Mesenchymal stem cell (in vitro differentiated cells and primary cell): ENCODE measurements at regions not wholly inside any gene's neighbourhood (a gene's known extent, or its start where the extent isn't known, plus 50 kb on each side); places are given as distances from the start of the nearest gene placed in this dataset.

Source experiments
- DNase-seq: peaks from one replicate; pipeline ENCODE4 v3.0.0-alpha.2; 2013
- H2AFZ ChIP-seq: one replicate; pipeline ENCODE4 v1.6.1; 2013; ENCODE audit warnings: low read depth, mild to moderate bottlenecking, control low read depth, inconsistent platforms, low read length, moderate library complexity
- H2AK5ac ChIP-seq: 2 replicates; pipeline ENCODE4 v1.6.1; 2013; ENCODE audit warnings: low read length, moderate library complexity, mild to moderate bottlenecking, inconsistent platforms; ENCODE audit not compliant: severe bottlenecking
- H2BK120ac ChIP-seq: one replicate; pipeline ENCODE4 v1.6.1; 2013; ENCODE audit warnings: low read depth, mild to moderate bottlenecking, inconsistent platforms, low read length, moderate library complexity
- H2BK12ac ChIP-seq, 2 experiments: one replicate each; pipeline ENCODE4 v1.6.1; 2013; ENCODE audit warnings: inconsistent platforms in 2 of 2, low read length in 2 of 2, mild to moderate bottlenecking in 2 of 2, moderate library complexity in 2 of 2, control low read depth in 1 of 2
- H2BK15ac ChIP-seq: one replicate; pipeline ENCODE4 v1.6.1; 2013; ENCODE audit warnings: mild to moderate bottlenecking, low read depth, inconsistent platforms; ENCODE audit not compliant: poor library complexity, severe bottlenecking
- H2BK5ac ChIP-seq: 2 replicates; pipeline ENCODE4 v1.6.1; 2013; ENCODE audit warnings: low read depth, mild to moderate bottlenecking, low read length, control low read depth, inconsistent platforms; ENCODE audit not compliant: poor library complexity, severe bottlenecking
- H3K14ac ChIP-seq, 2 experiments: one replicate each; pipeline ENCODE4 v1.6.1; 2013; ENCODE audit warnings: inconsistent platforms in 2 of 2, low read length in 2 of 2, control low read depth in 1 of 2, mild to moderate bottlenecking in 1 of 2, moderate library complexity in 1 of 2
- H3K18ac ChIP-seq, 2 experiments: one replicate each; pipeline ENCODE4 v1.6.1; 2013; ENCODE audit warnings: inconsistent platforms in 2 of 2, low read length in 2 of 2, control low read depth in 1 of 2, low read depth in 1 of 2, mild to moderate bottlenecking in 1 of 2
- H3K23ac ChIP-seq, 2 experiments: one replicate each; pipeline ENCODE4 v1.6.1; 2013; ENCODE audit warnings: inconsistent platforms in 2 of 2, low read length in 2 of 2, mild to moderate bottlenecking in 2 of 2, moderate library complexity in 2 of 2, control low read depth in 1 of 2
- H3K27ac ChIP-seq: 2 replicates; pipeline ENCODE4 v1.5.1; 2013; ENCODE audit warnings: mild to moderate bottlenecking, moderate library complexity, low read length, control low read depth, inconsistent platforms; ENCODE audit not compliant: poor library complexity, severe bottlenecking
- H3K27me3 ChIP-seq, 2 experiments: 2 replicates each; pipeline versions ENCODE4 v1.6.1 to v1.7.0; 2013; ENCODE audit warnings: low read length in 2 of 2, mild to moderate bottlenecking in 2 of 2, moderate library complexity in 2 of 2, control low read depth in 1 of 2, inconsistent platforms in 1 of 2; ENCODE audit not compliant: control insufficient read depth in 1 of 2, insufficient read depth in 1 of 2
- H3K36me3 ChIP-seq, 2 experiments: 2 replicates each; pipeline versions ENCODE4 v1.6.1 to v1.7.0; 2013; ENCODE audit warnings: low read length in 2 of 2, control low read depth in 1 of 2, inconsistent platforms in 1 of 2, low read depth in 1 of 2, mild to moderate bottlenecking in 1 of 2; ENCODE audit not compliant: insufficient read depth in 2 of 2, control insufficient read depth in 1 of 2
- H3K4ac ChIP-seq, 2 experiments: one replicate each; pipeline ENCODE4 v1.6.1; 2013; ENCODE audit warnings: inconsistent platforms in 2 of 2, low read length in 2 of 2, mild to moderate bottlenecking in 2 of 2, moderate library complexity in 2 of 2, control low read depth in 1 of 2, low read depth in 1 of 2
- H3K4me1 ChIP-seq: 2 replicates; pipeline ENCODE4 v1.6.1; 2013; ENCODE audit warnings: low read depth, low read length, control low read depth; ENCODE audit not compliant: control insufficient read depth, insufficient read depth
- H3K4me2 ChIP-seq: 2 replicates; pipeline ENCODE4 v1.6.1; 2013; ENCODE audit warnings: low read length, mild to moderate bottlenecking, inconsistent platforms; ENCODE audit not compliant: poor library complexity, severe bottlenecking
- H3K4me3 ChIP-seq, 2 experiments: 2 replicates each; pipeline versions ENCODE4 v1.5.1 to v1.7.0; 2013; ENCODE audit warnings: low read length in 2 of 2, mild to moderate bottlenecking in 2 of 2, control low read depth in 1 of 2, low read depth in 1 of 2; ENCODE audit not compliant: insufficient read depth in 1 of 2
- H3K79me1 ChIP-seq: replicated peaks from 2 replicates; pipeline ENCODE4 v1.6.1; 2013; ENCODE audit warnings: mild to moderate bottlenecking, control low read depth, low read length, inconsistent platforms; ENCODE audit not compliant: poor library complexity, severe bottlenecking
- H3K9ac ChIP-seq: 2 replicates; pipeline ENCODE4 v1.7.0; 2013; ENCODE audit warnings: mild to moderate bottlenecking, low read length, moderate library complexity
- H3K9me3 ChIP-seq: 2 replicates; pipeline ENCODE4 v1.7.0; 2013; ENCODE audit warnings: mild to moderate bottlenecking, low read length; ENCODE audit not compliant: control insufficient read depth
- H4K8ac ChIP-seq: one replicate; pipeline ENCODE4 v1.6.1; 2013; ENCODE audit warnings: inconsistent platforms, mild to moderate bottlenecking, low read length, moderate library complexity
- H4K91ac ChIP-seq: one replicate; pipeline ENCODE4 v1.6.1; 2013; ENCODE audit warnings: mild to moderate bottlenecking, low read length, inconsistent platforms
- WGBS: methylation state at CpG from one replicate; pipeline ENCODE4 v1.1.7; 2013; ENCODE audit warnings: mixed read lengths; 5-methylcytosine and 5-hydroxymethylcytosine counted together

GRCh38 chr2:13942111-13942510 lies 690.4 kb upstream of the LRATD1 start:
- no peak overlapping the region for H2BK15ac ChIP-seq
- no peak overlapping the region for H2BK5ac ChIP-seq
- no peak overlapping the region for H4K91ac ChIP-seq
- no peak overlapping the region for H2BK12ac ChIP-seq
- no peak overlapping the region for H3K4me3 ChIP-seq
- no peak overlapping the region for H3K18ac ChIP-seq
- WGBS, result 61% methylated on average over 2 of the region's 2 CpGs
- no peak overlapping the region for H2BK120ac ChIP-seq
- no peak for DNase-seq
- no peaks in the 10 kb centered on the region for H3K4me1 ChIP-seq
- H3K79me1 ChIP-seq, result no peaks in the 10 kb centered on the region
- H3K4ac ChIP-seq, result no peak overlapping the region
- H3K9me3 ChIP-seq, result peaks cover 2% of the 10 kb centered on the region
- H3K27me3 ChIP-seq, result no peaks in the 10 kb centered on the region
- H4K8ac ChIP-seq, result no peak overlapping the region
- H3K9ac ChIP-seq, result no peak overlapping the region
- no peak overlapping the region for H3K23ac ChIP-seq
- no peak overlapping the region for H2AK5ac ChIP-seq
- no peaks in the 10 kb centered on the region for H3K36me3 ChIP-seq
- no peak overlapping the region for H3K27ac ChIP-seq
- H3K4me2 ChIP-seq, result no peak overlapping the region
- H3K14ac ChIP-seq, result no peak overlapping the region
- H2AFZ ChIP-seq, result no peak overlapping the region

GRCh38 chr2:13950761-13951160 lies 681.8 kb upstream of the LRATD1 start:
- Histone ChIP-seq H4K8ac (no peak overlapping the region), H3K4me1 (no peaks in the 10 kb centered on the region), H3K4me2 (no peak overlapping the region), H3K9ac (no peak overlapping the region), H3K18ac (no peak overlapping the region), H2AK5ac (no peak overlapping the region), H3K4ac (no peak overlapping the region), H3K4me3 (no peak overlapping the region), H3K79me1 (no peaks in the 10 kb centered on the region), H2BK5ac (no peak overlapping the region), H2AFZ (no peak overlapping the region), H4K91ac (no peak overlapping the region), H3K9me3 (peaks cover 8% of the 10 kb centered on the region), H2BK15ac (no peak overlapping the region), H3K27ac (no peak overlapping the region), H2BK120ac (no peak overlapping the region), H3K36me3 (no peaks in the 10 kb centered on the region), H2BK12ac (no peak overlapping the region), H3K14ac (no peak overlapping the region), H3K27me3 (no peaks in the 10 kb centered on the region), H3K23ac (no peak overlapping the region)
- no CpG with 5 or more reads among the region's 2 CpGs for WGBS
- no peak for DNase-seq

GRCh38 chr2:13968811-13969210 lies 663.7 kb upstream of the LRATD1 start:
- no peak overlapping the region for H3K4me2 ChIP-seq
- H3K14ac ChIP-seq, result no peak overlapping the region
- H2BK12ac ChIP-seq, result no peak overlapping the region
- no peaks in the 10 kb centered on the region for H3K9me3 ChIP-seq
- H2BK5ac ChIP-seq, result no peak overlapping the region
- no peak for DNase-seq
- no peaks in the 10 kb centered on the region for H3K4me1 ChIP-seq
- no peak overlapping the region for H3K4me3 ChIP-seq
- WGBS, result 62% methylated on average over 2 of the region's 2 CpGs
- no peak overlapping the region for H3K18ac ChIP-seq
- no peaks in the 10 kb centered on the region for H3K27me3 ChIP-seq
- no peaks in the 10 kb centered on the region for H3K36me3 ChIP-seq
- H3K27ac ChIP-seq, result no peak overlapping the region
- no peak overlapping the region for H2BK120ac ChIP-seq
- no peak overlapping the region for H3K9ac ChIP-seq
- no peak overlapping the region for H4K91ac ChIP-seq
- H2AK5ac ChIP-seq, result no peak overlapping the region
- no peaks in the 10 kb centered on the region for H3K79me1 ChIP-seq
- H3K4ac ChIP-seq, result no peak overlapping the region
- no peak overlapping the region for H4K8ac ChIP-seq
- H2BK15ac ChIP-seq, result no peak overlapping the region
- no peak overlapping the region for H2AFZ ChIP-seq
- no peak overlapping the region for H3K23ac ChIP-seq

- Histone ChIP-seq H2BK12ac (no peak overlapping the region), H3K9ac (no peak overlapping the region), H3K27ac (no peak overlapping the region), H3K36me3 (no peaks in the 10 kb centered on the region), H3K4me2 (no peak overlapping the region), H3K4me3 (no peak overlapping the region), H2AK5ac (no peak overlapping the region), H3K79me1 (no peaks in the 10 kb centered on the region), H3K9me3 (peaks cover 16% of the 10 kb centered on the region), H3K18ac (no peak overlapping the region), H4K8ac (no peak overlapping the region), H4K91ac (no peak overlapping the region), H2BK120ac (no peak overlapping the region), H2AFZ (no peak overlapping the region), H3K4me1 (no peaks in the 10 kb centered on the region), H3K4ac (no peak overlapping the region), H2BK5ac (no peak overlapping the region), H3K23ac (no peak overlapping the region), H3K14ac (no peak overlapping the region), H3K27me3 (no peaks in the 10 kb centered on the region), H2BK15ac (no peak overlapping the region)
- 89% methylated on average over 5 of the region's 8 CpGs for WGBS
- no peak for DNase-seq
Observed at GRCh38 chr2:13986119-13986720, 646.3 kb upstream of the LRATD1 start.
